ENCODE measurements at regions not wholly inside any gene's neighbourhood (a gene's known extent, or its start where the extent isn't known, plus 50 kb on each side); places are given as distances from the start of the nearest gene placed in this dataset.

GRCh38 chr4:138399081-138399480 lies 156.9 kb upstream of the SLC7A11 start:
- no peak for DNase-seq
- Mint-ChIP-seq H3K36me3 (ENCODE audit: insufficient read depth, unreplicated experiment) (peaks cover 5% of the 10 kb centered on the region), H3K27me3 (ENCODE audit: unreplicated experiment) (no peaks in the 10 kb centered on the region), H3K4me3 (ENCODE audit: low read depth, unreplicated experiment) (no peak overlapping the region), H3K4me1 (ENCODE audit: low read depth, unreplicated experiment) (no peaks in the 10 kb centered on the region), H3K9me3 (ENCODE audit: low read depth, unreplicated experiment) (no peaks in the 10 kb centered on the region), H3K27ac (ENCODE audit: unreplicated experiment) (no peak overlapping the region)
- no TSS peak for BruUV-seq (replicated peaks)
- intact Hi-C loops (cut with micrococcal nuclease; ENCODE audit: unreplicated experiment): no loop called here
- TF ChIP-seq, protein P1, sequence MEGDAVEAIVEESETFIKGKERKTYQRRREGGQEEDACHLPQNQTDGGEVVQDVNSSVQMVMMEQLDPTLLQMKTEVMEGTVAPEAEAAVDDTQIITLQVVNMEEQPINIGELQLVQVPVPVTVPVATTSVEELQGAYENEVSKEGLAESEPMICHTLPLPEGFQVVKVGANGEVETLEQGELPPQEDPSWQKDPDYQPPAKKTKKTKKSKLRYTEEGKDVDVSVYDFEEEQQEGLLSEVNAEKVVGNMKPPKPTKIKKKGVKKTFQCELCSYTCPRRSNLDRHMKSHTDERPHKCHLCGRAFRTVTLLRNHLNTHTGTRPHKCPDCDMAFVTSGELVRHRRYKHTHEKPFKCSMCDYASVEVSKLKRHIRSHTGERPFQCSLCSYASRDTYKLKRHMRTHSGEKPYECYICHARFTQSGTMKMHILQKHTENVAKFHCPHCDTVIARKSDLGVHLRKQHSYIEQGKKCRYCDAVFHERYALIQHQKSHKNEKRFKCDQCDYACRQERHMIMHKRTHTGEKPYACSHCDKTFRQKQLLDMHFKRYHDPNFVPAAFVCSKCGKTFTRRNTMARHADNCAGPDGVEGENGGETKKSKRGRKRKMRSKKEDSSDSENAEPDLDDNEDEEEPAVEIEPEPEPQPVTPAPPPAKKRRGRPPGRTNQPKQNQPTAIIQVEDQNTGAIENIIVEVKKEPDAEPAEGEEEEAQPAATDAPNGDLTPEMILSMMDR (IDR thresholded peaks at IDR 0.05; ENCODE audit: unreplicated experiment): no peak
- CTCF ChIA-PET: no interaction called here

DNA sequence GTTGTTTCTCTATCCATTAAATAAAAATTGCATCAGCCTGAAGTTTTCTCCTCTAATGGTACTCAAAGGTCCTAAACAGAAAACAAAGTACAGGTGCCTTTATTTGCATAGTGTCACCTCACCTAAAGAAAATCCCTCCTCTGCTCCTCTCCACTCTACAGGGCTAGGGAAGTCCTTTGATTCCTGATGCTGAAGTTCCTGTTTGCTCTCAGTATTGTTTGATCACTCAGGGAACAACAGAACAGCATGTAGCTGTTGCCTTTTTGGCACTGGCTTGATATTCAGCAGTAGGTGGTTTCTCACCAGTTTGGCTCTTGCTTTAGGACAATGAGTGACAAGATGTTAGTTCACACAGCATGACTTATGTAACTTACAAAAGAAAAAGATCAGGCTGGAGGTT lies 156.2 kb upstream of the SLC7A11 start:
- Mint-ChIP-seq H3K36me3 (ENCODE audit: insufficient read depth, unreplicated experiment) (peaks cover 5% of the 10 kb centered on the region), H3K27me3 (ENCODE audit: unreplicated experiment) (no peaks in the 10 kb centered on the region), H3K27ac (ENCODE audit: unreplicated experiment) (no peak overlapping the region), H3K9me3 (ENCODE audit: low read depth, unreplicated experiment) (no peaks in the 10 kb centered on the region), H3K4me3 (ENCODE audit: low read depth, unreplicated experiment) (no peak overlapping the region), H3K4me1 (ENCODE audit: low read depth, unreplicated experiment) (no peaks in the 10 kb centered on the region)
- CTCF ChIA-PET: no interaction called here
- no TSS peak for BruUV-seq (replicated peaks)
- intact Hi-C loops (cut with micrococcal nuclease; ENCODE audit: unreplicated experiment): no loop called here
- DNase-seq: no peak
- TF ChIP-seq, protein P1 (IDR thresholded peaks at IDR 0.05; ENCODE audit: unreplicated experiment): no peak

DNA sequence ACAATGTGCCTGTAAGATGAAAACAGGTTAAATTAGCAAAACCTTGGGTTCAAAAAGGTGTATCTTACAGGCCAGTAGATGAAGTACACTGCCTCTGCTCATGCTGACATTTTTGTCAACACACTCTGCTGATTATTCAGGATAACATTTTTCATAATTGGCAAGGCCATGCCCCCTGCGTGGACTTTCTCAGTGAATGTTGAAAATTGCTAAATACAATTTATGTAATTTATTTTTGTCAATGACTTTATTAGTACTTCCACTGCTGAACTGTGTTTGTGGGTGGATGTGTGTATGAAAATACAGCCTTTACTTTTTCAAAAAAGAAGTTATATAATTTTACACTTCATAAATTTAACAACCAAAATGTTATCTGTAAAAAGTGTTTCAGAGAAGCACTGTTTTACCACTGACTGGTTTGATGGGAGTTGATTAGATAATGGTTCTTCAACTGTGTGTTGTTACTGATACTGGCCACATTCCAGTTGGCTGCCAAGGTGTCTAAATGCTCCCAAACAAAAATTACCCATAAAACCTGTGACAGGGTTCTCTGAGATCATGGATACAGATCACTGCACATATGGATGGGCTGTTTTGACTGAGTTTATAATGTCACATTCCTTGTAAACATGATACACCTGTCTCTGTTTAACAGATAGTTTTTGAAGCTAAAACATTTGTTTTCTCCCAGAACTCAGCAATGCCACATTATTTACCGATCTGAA lies 151.9 kb upstream of the SLC7A11 start:
- TF ChIP-seq, protein P1 (IDR thresholded peaks at IDR 0.05; ENCODE audit: unreplicated experiment): no peak
- no peak for DNase-seq
- Mint-ChIP-seq H3K27me3 (ENCODE audit: unreplicated experiment) (no peaks in the 10 kb centered on the region), H3K27ac (ENCODE audit: unreplicated experiment) (no peak overlapping the region), H3K9me3 (ENCODE audit: low read depth, unreplicated experiment) (no peaks in the 10 kb centered on the region), H3K4me3 (ENCODE audit: low read depth, unreplicated experiment) (no peak overlapping the region), H3K36me3 (ENCODE audit: insufficient read depth, unreplicated experiment) (peaks cover 5% of the 10 kb centered on the region), H3K4me1 (ENCODE audit: low read depth, unreplicated experiment) (no peaks in the 10 kb centered on the region)
- no TSS peak for BruUV-seq (replicated peaks)
- intact Hi-C loops (cut with micrococcal nuclease; ENCODE audit: unreplicated experiment): no loop called here
- CTCF ChIA-PET: no interaction called here

- intact Hi-C loops (cut with micrococcal nuclease; ENCODE audit: unreplicated experiment): no loop called here
- no peaks in the 10 kb centered on the region for H3K27me3 Mint-ChIP-seq (ENCODE audit: unreplicated experiment)
- H3K36me3 Mint-ChIP-seq (ENCODE audit: insufficient read depth, unreplicated experiment): no peaks in the 10 kb centered on the region
- no TSS peak for BruUV-seq (replicated peaks)
- H3K9me3 Mint-ChIP-seq (ENCODE audit: low read depth, unreplicated experiment): no peaks in the 10 kb centered on the region
- CTCF ChIA-PET: no interaction called here
- DNase-seq: no peak
- TF ChIP-seq, protein P1 (IDR thresholded peaks at IDR 0.05; ENCODE audit: unreplicated experiment): no peak
- no peaks in the 10 kb centered on the region for H3K4me1 Mint-ChIP-seq (ENCODE audit: low read depth, unreplicated experiment)
- H3K27ac Mint-ChIP-seq (ENCODE audit: unreplicated experiment): no peak overlapping the region
- no peak overlapping the region for H3K4me3 Mint-ChIP-seq (ENCODE audit: low read depth, unreplicated experiment)
Measured at GRCh38 chr4:138392751-138393308, 150.7 kb upstream of the SLC7A11 start.

All from Calu3 (cell line).